Activated naive CD4-positive, alpha-beta T cell treated with anti-CD3 and anti-CD28 coated beads, Interleukin-2, amount 10 ng/mL, durations not matched to agents 7 days and 5 days (primary cell): ENCODE measurements at regions not wholly inside any gene's neighbourhood (a gene's known extent, or its start where the extent isn't known, plus 50 kb on each side); places are given as distances from the start of the nearest gene placed in this dataset.

Source experiments
- CTCF ChIA-PET: fragments of 350-600 bp; sonication (Branson Sonifier 250); formaldehyde crosslinking; loops from one replicate; lab custom pipeline; 2021; ENCODE audit warnings: antibody characterized with exemption; lab: Charles Lee
- DNase-seq: peaks from one replicate; pipeline ENCODE4 v3.0.0-alpha.2; 2020
- H3K27ac Mint-ChIP-seq: one replicate; pipeline ENCODE4 v1.8.0; 2021; ENCODE audit warnings: mild to moderate bottlenecking, moderate library complexity, mixed read lengths
- H3K27me3 Mint-ChIP-seq: one replicate; pipeline ENCODE4 v1.8.0; 2021; ENCODE audit warnings: mild to moderate bottlenecking, mixed read lengths
- H3K36me3 Mint-ChIP-seq: one replicate; pipeline ENCODE4 v1.8.0; 2021; ENCODE audit warnings: mixed read lengths
- H3K4me1 Mint-ChIP-seq: one replicate; pipeline ENCODE4 v1.8.0; 2021; ENCODE audit warnings: mixed read lengths
- H3K4me3 Mint-ChIP-seq: one replicate; pipeline ENCODE4 v1.8.0; 2021; ENCODE audit warnings: mild to moderate bottlenecking, moderate library complexity, mixed read lengths
- H3K9me3 Mint-ChIP-seq: one replicate; pipeline ENCODE4 v1.8.0; 2021; ENCODE audit warnings: mixed read lengths

GRCh38 chr4:19400820-19401219 is 850.9 kb upstream of the SLIT2 start:
- Mint-ChIP-seq H3K4me3 (no peak overlapping the region), H3K36me3 (no peaks in the 10 kb centered on the region), H3K4me1 (no peaks in the 10 kb centered on the region), H3K9me3 (peaks cover 3% of the 10 kb centered on the region), H3K27ac (no peak overlapping the region), H3K27me3 (no peaks in the 10 kb centered on the region)
- CTCF ChIA-PET: no interaction called here
- DNase-seq: no peak

GRCh38 chr4:19399001-19399400 is 852.7 kb upstream of the SLIT2 start:
- peaks cover 4% of the 10 kb centered on the region for H3K9me3 Mint-ChIP-seq
- H3K27ac Mint-ChIP-seq: no peak overlapping the region
- no peaks in the 10 kb centered on the region for H3K36me3 Mint-ChIP-seq
- DNase-seq: no peak
- H3K4me3 Mint-ChIP-seq: no peak overlapping the region
- no peaks in the 10 kb centered on the region for H3K27me3 Mint-ChIP-seq
- CTCF ChIA-PET: no interaction called here
- no peaks in the 10 kb centered on the region for H3K4me1 Mint-ChIP-seq

GRCh38 chr4:19386786-19387185 is 864.9 kb upstream of the SLIT2 start:
- Mint-ChIP-seq H3K9me3 (peaks cover 16% of the 10 kb centered on the region), H3K4me3 (no peak overlapping the region), H3K4me1 (no peaks in the 10 kb centered on the region), H3K27me3 (no peaks in the 10 kb centered on the region), H3K27ac (no peak overlapping the region), H3K36me3 (no peaks in the 10 kb centered on the region)
- CTCF ChIA-PET: no interaction called here
- DNase-seq: no peak

GRCh38 chr4:19382993-19383756 is 868.5 kb upstream of the SLIT2 start:
- Mint-ChIP-seq H3K36me3 (no peaks in the 10 kb centered on the region), H3K27ac (no peak overlapping the region), H3K27me3 (no peaks in the 10 kb centered on the region), H3K9me3 (peaks cover 17% of the 10 kb centered on the region), H3K4me1 (no peaks in the 10 kb centered on the region), H3K4me3 (no peak overlapping the region)
- CTCF ChIA-PET: no interaction called here
- DNase-seq: no peak

- no peaks in the 10 kb centered on the region for H3K27me3 Mint-ChIP-seq
- CTCF ChIA-PET: no interaction called here
- DNase-seq: no peak
- no peaks in the 10 kb centered on the region for H3K36me3 Mint-ChIP-seq
- H3K4me3 Mint-ChIP-seq: no peak overlapping the region
- H3K4me1 Mint-ChIP-seq: no peaks in the 10 kb centered on the region
- peaks cover 10% of the 10 kb centered on the region for H3K9me3 Mint-ChIP-seq
- H3K27ac Mint-ChIP-seq: no peak overlapping the region
These were observed 870.6 kb upstream of the SLIT2 start for GRCh38 chr4:19381068-19381467.

DNA sequence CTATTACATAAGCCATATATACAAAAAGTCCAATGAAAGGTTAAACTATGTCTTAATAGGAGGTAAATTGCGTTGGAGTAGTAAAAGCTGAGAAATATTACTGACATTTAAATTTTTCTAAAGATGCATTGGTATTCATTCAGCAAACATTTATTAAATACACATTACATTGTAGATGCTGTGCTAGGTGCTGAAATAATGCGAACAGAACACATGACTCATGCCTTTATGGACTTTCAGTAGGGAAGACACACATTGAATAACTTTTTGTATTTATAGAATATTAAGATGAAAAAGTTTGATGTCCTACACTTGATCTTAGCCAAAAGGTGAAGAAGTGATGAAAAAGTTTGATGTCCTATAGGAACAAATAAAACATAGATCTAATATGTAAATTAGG is 871.1 kb upstream of the SLIT2 start:
- Mint-ChIP-seq H3K4me1 (no peaks in the 10 kb centered on the region), H3K27me3 (no peaks in the 10 kb centered on the region), H3K36me3 (no peaks in the 10 kb centered on the region), H3K27ac (no peak overlapping the region), H3K9me3 (peaks cover 13% of the 10 kb centered on the region), H3K4me3 (no peak overlapping the region)
- CTCF ChIA-PET: no interaction called here
- no peak for DNase-seq

- Mint-ChIP-seq H3K4me1 (no peaks in the 10 kb centered on the region), H3K36me3 (no peaks in the 10 kb centered on the region), H3K9me3 (peaks cover 12% of the 10 kb centered on the region), H3K27me3 (no peaks in the 10 kb centered on the region), H3K4me3 (no peak overlapping the region), H3K27ac (no peak overlapping the region)
- CTCF ChIA-PET: no interaction called here
- DNase-seq: no peak
These were observed 872.5 kb upstream of the SLIT2 start for GRCh38 chr4:19379191-19379708.

GRCh38 chr4:19375931-19376330 is 875.8 kb upstream of the SLIT2 start:
- Mint-ChIP-seq H3K4me1 (no peaks in the 10 kb centered on the region), H3K27ac (no peak overlapping the region), H3K4me3 (no peak overlapping the region), H3K9me3 (peaks cover 7% of the 10 kb centered on the region), H3K27me3 (no peaks in the 10 kb centered on the region), H3K36me3 (no peaks in the 10 kb centered on the region)
- no peak for DNase-seq
- CTCF ChIA-PET: no interaction called here

DNA sequence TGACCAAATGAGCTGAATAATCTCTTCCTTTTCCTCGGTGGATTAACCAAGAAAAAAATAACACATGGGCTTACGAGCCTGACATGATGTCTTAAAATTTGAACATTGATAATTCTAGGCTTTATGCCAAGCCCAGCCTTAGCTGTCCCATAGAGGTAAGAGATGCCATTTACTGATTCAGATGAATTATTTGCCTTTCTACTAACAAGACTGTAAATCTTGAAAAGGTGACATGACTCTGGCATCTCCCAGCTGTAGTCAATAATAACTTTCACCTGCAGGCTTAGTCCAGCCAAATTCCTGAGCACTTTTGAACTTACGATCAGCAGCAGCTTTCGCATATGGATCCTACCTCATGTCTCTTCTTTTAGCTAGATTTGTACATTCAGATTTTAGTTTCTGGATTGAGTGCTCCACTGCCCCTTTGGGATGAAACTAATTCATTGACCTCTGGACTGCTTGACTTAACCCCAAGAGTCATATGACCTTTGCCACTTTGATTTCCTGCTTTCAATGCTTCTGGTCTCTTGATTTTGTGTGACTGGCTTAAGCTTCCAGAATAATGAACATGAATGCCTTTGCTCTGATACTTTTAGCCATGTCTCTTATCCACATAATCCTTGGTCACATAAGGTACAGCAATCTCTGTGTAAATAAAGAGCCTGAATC is 876.4 kb upstream of the SLIT2 start:
- Mint-ChIP-seq H3K27me3 (no peaks in the 10 kb centered on the region), H3K36me3 (no peaks in the 10 kb centered on the region), H3K4me3 (no peak overlapping the region), H3K4me1 (no peaks in the 10 kb centered on the region), H3K9me3 (peaks cover 7% of the 10 kb centered on the region), H3K27ac (no peak overlapping the region)
- DNase-seq: no peak
- CTCF ChIA-PET: no interaction called here

DNA sequence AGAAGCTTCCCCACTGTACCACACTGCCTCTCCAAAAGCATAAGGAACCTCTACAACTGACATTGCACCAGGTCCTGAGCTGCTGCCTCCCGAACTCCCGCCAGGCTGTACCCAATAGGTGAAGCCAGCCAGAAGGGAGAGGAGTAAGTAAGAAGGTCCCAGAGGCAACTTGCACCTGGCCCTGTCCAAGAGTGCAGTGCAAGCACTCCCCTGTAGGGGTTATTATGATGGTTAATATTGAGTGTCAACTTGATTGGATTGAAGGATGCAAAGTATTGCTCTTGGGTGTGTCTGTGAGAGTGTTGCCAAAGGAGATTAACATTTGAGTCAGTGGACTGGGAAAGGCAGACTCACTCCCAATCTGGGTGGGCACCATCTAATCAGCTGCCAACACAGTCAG is 879.3 kb upstream of the SLIT2 start:
- Mint-ChIP-seq H3K4me3 (no peak overlapping the region), H3K27me3 (no peaks in the 10 kb centered on the region), H3K9me3 (peaks cover 7% of the 10 kb centered on the region), H3K27ac (no peak overlapping the region), H3K36me3 (no peaks in the 10 kb centered on the region), H3K4me1 (no peaks in the 10 kb centered on the region)
- no peak for DNase-seq
- CTCF ChIA-PET: no interaction called here

DNA sequence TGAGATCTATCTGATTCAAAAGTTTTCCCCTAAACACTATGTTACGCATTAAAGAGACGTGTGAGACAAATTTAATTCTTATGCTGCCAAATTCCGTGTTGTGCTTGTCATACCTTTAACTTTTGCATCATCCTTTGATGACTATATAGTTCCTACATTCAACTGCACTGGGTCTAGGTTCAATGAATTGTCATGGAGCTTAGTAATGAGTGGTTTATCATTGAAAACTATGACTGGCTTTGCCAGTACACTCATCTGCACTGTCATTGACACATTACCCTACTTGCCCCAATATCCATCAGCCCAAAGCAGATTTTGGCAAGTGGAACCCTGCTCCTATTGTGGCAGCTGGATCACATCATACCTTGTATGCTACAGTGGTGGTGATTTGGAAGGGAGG is 882.9 kb upstream of the SLIT2 start:
- CTCF ChIA-PET: no interaction called here
- Mint-ChIP-seq H3K9me3 (peaks cover 3% of the 10 kb centered on the region), H3K27ac (no peak overlapping the region), H3K36me3 (no peaks in the 10 kb centered on the region), H3K27me3 (no peaks in the 10 kb centered on the region), H3K4me3 (no peak overlapping the region), H3K4me1 (no peaks in the 10 kb centered on the region)
- no peak for DNase-seq

DNA sequence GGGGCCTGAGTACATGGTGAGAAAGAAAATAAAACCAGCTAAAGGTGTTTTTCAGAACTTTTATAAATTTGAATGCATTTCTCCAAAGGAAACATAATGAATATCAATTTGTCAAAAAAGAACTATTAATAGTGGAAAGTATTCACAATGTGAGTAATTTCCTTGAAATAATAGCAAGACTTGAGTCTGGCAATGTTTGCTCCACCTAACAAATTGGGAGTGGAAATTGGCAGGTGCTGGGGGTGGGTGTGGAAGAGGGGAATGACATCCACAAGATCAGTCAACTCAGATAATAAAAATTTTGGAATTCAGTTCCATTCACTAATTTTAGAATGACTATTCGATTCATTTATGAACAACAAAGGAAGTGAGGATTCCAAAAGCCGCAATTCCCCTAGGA is 884.8 kb upstream of the SLIT2 start:
- CTCF ChIA-PET: no interaction called here
- no peak for DNase-seq
- Mint-ChIP-seq H3K27me3 (no peaks in the 10 kb centered on the region), H3K9me3 (peaks cover 3% of the 10 kb centered on the region), H3K27ac (no peak overlapping the region), H3K4me1 (no peaks in the 10 kb centered on the region), H3K4me3 (no peak overlapping the region), H3K36me3 (no peaks in the 10 kb centered on the region)

DNA sequence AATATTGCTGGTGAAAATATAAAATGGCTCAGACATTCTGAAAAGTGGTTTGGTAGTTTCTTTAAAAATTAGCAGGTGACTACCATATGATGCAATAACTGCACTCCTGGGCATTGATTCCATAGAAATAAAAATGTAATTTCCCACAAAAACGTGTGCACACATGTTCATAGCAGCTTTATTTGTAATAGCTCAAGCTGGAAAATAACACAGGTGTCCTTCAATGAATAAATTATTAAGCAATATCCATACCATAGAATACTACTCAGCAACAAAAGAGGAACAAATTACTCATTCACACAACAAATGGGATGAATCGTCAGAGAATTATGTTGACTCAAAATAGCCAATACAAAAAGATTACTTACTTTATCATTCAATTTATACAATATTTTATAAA is 893.7 kb upstream of the SLIT2 start:
- DNase-seq: no peak
- no peaks in the 10 kb centered on the region for H3K27me3 Mint-ChIP-seq
- peaks cover 4% of the 10 kb centered on the region for H3K9me3 Mint-ChIP-seq
- CTCF ChIA-PET: no interaction called here
- H3K27ac Mint-ChIP-seq: no peak overlapping the region
- no peak overlapping the region for H3K4me3 Mint-ChIP-seq
- no peaks in the 10 kb centered on the region for H3K4me1 Mint-ChIP-seq
- no peaks in the 10 kb centered on the region for H3K36me3 Mint-ChIP-seq

DNA sequence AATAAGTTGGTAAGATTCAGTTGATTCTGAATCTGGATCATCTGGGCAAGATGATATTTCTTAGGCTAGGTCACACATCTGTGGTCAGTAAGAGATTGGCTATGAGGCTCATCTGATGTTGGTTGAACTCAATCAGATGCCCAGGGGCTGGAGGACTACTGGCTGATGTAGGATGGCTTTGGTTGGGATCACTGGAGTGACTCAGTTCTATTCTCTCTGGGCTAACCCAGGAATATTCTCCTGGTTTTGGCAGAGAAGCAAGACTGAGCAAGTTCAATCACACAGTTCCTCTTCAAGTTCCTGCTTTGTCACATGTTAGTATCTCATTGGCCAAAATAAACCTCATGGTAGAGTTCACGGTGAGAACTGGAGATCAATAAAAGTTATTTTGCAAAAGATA is 902.3 kb upstream of the SLIT2 start:
- Mint-ChIP-seq H3K27ac (no peak overlapping the region), H3K4me1 (no peaks in the 10 kb centered on the region), H3K27me3 (no peaks in the 10 kb centered on the region), H3K4me3 (no peak overlapping the region), H3K36me3 (no peaks in the 10 kb centered on the region), H3K9me3 (peaks cover 11% of the 10 kb centered on the region)
- CTCF ChIA-PET: no interaction called here
- DNase-seq: no peak

- Mint-ChIP-seq H3K27me3 (no peaks in the 10 kb centered on the region), H3K4me3 (no peak overlapping the region), H3K9me3 (peaks cover 13% of the 10 kb centered on the region), H3K27ac (no peak overlapping the region), H3K36me3 (no peaks in the 10 kb centered on the region), H3K4me1 (no peaks in the 10 kb centered on the region)
- CTCF ChIA-PET: no interaction called here
- DNase-seq: no peak
These were observed 903.0 kb upstream of the SLIT2 start for GRCh38 chr4:19348746-19349145.
